ENCODE measurements at regions not wholly inside any gene's neighbourhood (a gene's known extent, or its start where the extent isn't known, plus 50 kb on each side); places are given as distances from the start of the nearest gene placed in this dataset.
A peak's percentile ranks its signal among the peaks of the same experiment; 100 is the strongest.

GRCh38 chr6:133697666-133698065 is 191.2 kb upstream of the TCF21 start:
- no peak for DNase-seq

GRCh38 chr6:133698272-133698671 is 190.6 kb upstream of the TCF21 start:
- no peak for DNase-seq

- no peak for DNase-seq
Observed at GRCh38 chr6:133699741-133700385, 189.1 kb upstream of the TCF21 start.

- no peak for DNase-seq
Observed at GRCh38 chr6:133701633-133702331, 187.1 kb upstream of the TCF21 start.

GRCh38 chr6:133704371-133704770 is 184.5 kb upstream of the TCF21 start:
- no peak for DNase-seq

- DNase-seq = no peak
Observed at GRCh38 chr6:133705066-133705465, 183.8 kb upstream of the TCF21 start.

- DNase-seq = no peak
Observed at GRCh38 chr6:133705731-133706130, 183.2 kb upstream of the TCF21 start.

- DNase-seq = peak; percentile 15
Observed at GRCh38 chr6:133707456-133707855, 181.5 kb upstream of the TCF21 start.

- DNase-seq = no peak
Observed at GRCh38 chr6:133710826-133711225, 178.1 kb upstream of the TCF21 start.

GRCh38 chr6:133715270-133715669 is 173.6 kb upstream of the TCF21 start:
- no peak for DNase-seq

- no peak for DNase-seq
Observed at GRCh38 chr6:133724726-133725125, 164.2 kb upstream of the TCF21 start.

- no peak for DNase-seq
Observed at GRCh38 chr6:133726188-133726587, 162.7 kb upstream of the TCF21 start.

- DNase-seq = no peak
Observed at GRCh38 chr6:133730881-133731280, 158.0 kb upstream of the TCF21 start.

- no peak for DNase-seq
Observed at GRCh38 chr6:133740218-133740617, 148.7 kb upstream of the TCF21 start.

- DNase-seq = no peak
Observed at GRCh38 chr6:133740816-133741215, 148.1 kb upstream of the TCF21 start.

- no peak for DNase-seq
Observed at GRCh38 chr6:133741375-133741861, 147.5 kb upstream of the TCF21 start.

GRCh38 chr6:133743621-133744020 is 145.3 kb upstream of the TCF21 start:
- DNase-seq = no peak

GRCh38 chr6:133746417-133746770 is 142.5 kb upstream of the TCF21 start:
- no peak for DNase-seq

- no peak for DNase-seq
Observed at GRCh38 chr6:133748628-133749027, 140.3 kb upstream of the TCF21 start.

- DNase-seq = no peak
Observed at GRCh38 chr6:133749427-133749826, 139.5 kb upstream of the TCF21 start.

- DNase-seq = no peak
Observed at GRCh38 chr6:133752129-133752528, 136.8 kb upstream of the TCF21 start.

GRCh38 chr6:133753756-133754155 is 135.2 kb upstream of the TCF21 start:
- no peak for DNase-seq

- DNase-seq = no peak
Observed at GRCh38 chr6:133754298-133754697, 134.6 kb upstream of the TCF21 start.

- no peak for DNase-seq
Observed at GRCh38 chr6:133756078-133756695, 132.7 kb upstream of the TCF21 start.

All from CD4-positive, alpha-beta T cell treated with Interleukin-21 for 1 hour (primary cell).